ENCODE measurements at regions not wholly inside any gene's neighbourhood (a gene's known extent, or its start where the extent isn't known, plus 50 kb on each side); places are given as distances from the start of the nearest gene placed in this dataset.
A peak's percentile ranks its signal among the peaks of the same experiment; 100 is the strongest.
"Not testable (repeated sequence)": the region's sequence is repeated elsewhere in the genome, so short reads cannot be mapped to it uniquely, and the experiment has no call there.

- H3K36me3 ChIP-seq (ENCODE audit: control insufficient read depth, insufficient read depth, low read length); H3K27ac ChIP-seq (ENCODE audit: low read depth, low read length); H3K9me3 ChIP-seq (ENCODE audit: control insufficient read depth, insufficient read depth, low read length); H3K9ac ChIP-seq (ENCODE audit: low read depth, low read length); H3K27me3 ChIP-seq (ENCODE audit: control insufficient read depth, insufficient read depth, low read length): not testable (repeated sequence)
- Histone ChIP-seq H3K4me1 (ENCODE audit: control insufficient read depth, insufficient read depth, low read length) (peaks cover 47% of the 10 kb centered on the region), H3K4me3 (ENCODE audit: low read depth, low read length) (0 out of 2 replicates have a peak overlapping the region, but pooled peaks have one; percentile 9)
These were observed 159.9 kb upstream of the NR2F2 start for GRCh38 chr15:96170616-96170978.

GRCh38 chr15:96170979-96171739 is 159.3 kb upstream of the NR2F2 start:
- peak overlapping the region; percentile 9; the same call in 1 of the 2 replicates for H3K4me3 ChIP-seq (ENCODE audit: low read depth, low read length)
- H3K4me1 ChIP-seq (ENCODE audit: control insufficient read depth, insufficient read depth, low read length), result peaks cover 42% of the 10 kb centered on the region
- no peaks in the 10 kb centered on the region for H3K36me3 ChIP-seq (ENCODE audit: control insufficient read depth, insufficient read depth, low read length)
- H3K9me3 ChIP-seq (ENCODE audit: control insufficient read depth, insufficient read depth, low read length), result peaks cover 4% of the 10 kb centered on the region; the same call in 1 of the 2 replicates
- H3K27me3 ChIP-seq (ENCODE audit: control insufficient read depth, insufficient read depth, low read length), result no peaks in the 10 kb centered on the region
- H3K27ac ChIP-seq (ENCODE audit: low read depth, low read length), result peak overlapping the region; percentile 44
- H3K9ac ChIP-seq (ENCODE audit: low read depth, low read length), result no peak overlapping the region

- Histone ChIP-seq H3K9me3 (ENCODE audit: control insufficient read depth, insufficient read depth, low read length) (peaks cover 4% of the 10 kb centered on the region; the same call in 1 of the 2 replicates), H3K27ac (ENCODE audit: low read depth, low read length) (peak overlapping the region; percentile 46), H3K4me3 (ENCODE audit: low read depth, low read length) (peak overlapping the region; percentile 9; the same call in 1 of the 2 replicates), H3K27me3 (ENCODE audit: control insufficient read depth, insufficient read depth, low read length) (no peaks in the 10 kb centered on the region), H3K36me3 (ENCODE audit: control insufficient read depth, insufficient read depth, low read length) (no peaks in the 10 kb centered on the region), H3K4me1 (ENCODE audit: control insufficient read depth, insufficient read depth, low read length) (peaks cover 34% of the 10 kb centered on the region), H3K9ac (ENCODE audit: low read depth, low read length) (no peak overlapping the region)
These were observed 158.6 kb upstream of the NR2F2 start for GRCh38 chr15:96171853-96172296.

GRCh38 chr15:96172417-96172816 is 158.1 kb upstream of the NR2F2 start:
- H3K36me3 ChIP-seq (ENCODE audit: control insufficient read depth, insufficient read depth, low read length), result no peaks in the 10 kb centered on the region
- H3K4me1 ChIP-seq (ENCODE audit: control insufficient read depth, insufficient read depth, low read length), result peaks cover 29% of the 10 kb centered on the region
- no peak overlapping the region for H3K9ac ChIP-seq (ENCODE audit: low read depth, low read length)
- peak overlapping the region; percentile 46 for H3K27ac ChIP-seq (ENCODE audit: low read depth, low read length)
- H3K27me3 ChIP-seq (ENCODE audit: control insufficient read depth, insufficient read depth, low read length), result no peaks in the 10 kb centered on the region
- H3K4me3 ChIP-seq (ENCODE audit: low read depth, low read length), result no peak overlapping the region
- peaks cover 4% of the 10 kb centered on the region; the same call in 1 of the 2 replicates for H3K9me3 ChIP-seq (ENCODE audit: control insufficient read depth, insufficient read depth, low read length)

GRCh38 chr15:96176831-96177230 is 153.7 kb upstream of the NR2F2 start:
- H3K9me3 ChIP-seq (ENCODE audit: control insufficient read depth, insufficient read depth, low read length), result no peaks in the 10 kb centered on the region
- no peak overlapping the region for H3K9ac ChIP-seq (ENCODE audit: low read depth, low read length)
- H3K4me3 ChIP-seq (ENCODE audit: low read depth, low read length), result no peak overlapping the region
- H3K27me3 ChIP-seq (ENCODE audit: control insufficient read depth, insufficient read depth, low read length), result no peaks in the 10 kb centered on the region; the same call in 1 of the 2 replicates
- H3K4me1 ChIP-seq (ENCODE audit: control insufficient read depth, insufficient read depth, low read length), result peaks cover 31% of the 10 kb centered on the region
- H3K27ac ChIP-seq (ENCODE audit: low read depth, low read length), result no peak overlapping the region
- no peaks in the 10 kb centered on the region for H3K36me3 ChIP-seq (ENCODE audit: control insufficient read depth, insufficient read depth, low read length)

GRCh38 chr15:96177279-96177678 is 153.2 kb upstream of the NR2F2 start:
- Histone ChIP-seq H3K27me3 (ENCODE audit: control insufficient read depth, insufficient read depth, low read length) (no peaks in the 10 kb centered on the region; the same call in 1 of the 2 replicates), H3K36me3 (ENCODE audit: control insufficient read depth, insufficient read depth, low read length) (no peaks in the 10 kb centered on the region), H3K4me1 (ENCODE audit: control insufficient read depth, insufficient read depth, low read length) (peaks cover 28% of the 10 kb centered on the region), H3K9ac (ENCODE audit: low read depth, low read length) (no peak overlapping the region), H3K27ac (ENCODE audit: low read depth, low read length) (no peak overlapping the region), H3K4me3 (ENCODE audit: low read depth, low read length) (no peak overlapping the region), H3K9me3 (ENCODE audit: control insufficient read depth, insufficient read depth, low read length) (no peaks in the 10 kb centered on the region)

- Histone ChIP-seq H3K9ac (ENCODE audit: low read depth, low read length) (no peak overlapping the region), H3K9me3 (ENCODE audit: control insufficient read depth, insufficient read depth, low read length) (no peaks in the 10 kb centered on the region), H3K4me1 (ENCODE audit: control insufficient read depth, insufficient read depth, low read length) (peaks cover 35% of the 10 kb centered on the region), H3K4me3 (ENCODE audit: low read depth, low read length) (no peak overlapping the region), H3K27me3 (ENCODE audit: control insufficient read depth, insufficient read depth, low read length) (no peaks in the 10 kb centered on the region; the same call in 1 of the 2 replicates), H3K36me3 (ENCODE audit: control insufficient read depth, insufficient read depth, low read length) (no peaks in the 10 kb centered on the region), H3K27ac (ENCODE audit: low read depth, low read length) (no peak overlapping the region)
These were observed 150.3 kb upstream of the NR2F2 start for GRCh38 chr15:96180087-96180748.

- Histone ChIP-seq H3K9ac (ENCODE audit: low read depth, low read length) (no peak overlapping the region), H3K9me3 (ENCODE audit: control insufficient read depth, insufficient read depth, low read length) (no peaks in the 10 kb centered on the region), H3K4me1 (ENCODE audit: control insufficient read depth, insufficient read depth, low read length) (peaks cover 35% of the 10 kb centered on the region), H3K4me3 (ENCODE audit: low read depth, low read length) (no peak overlapping the region), H3K36me3 (ENCODE audit: control insufficient read depth, insufficient read depth, low read length) (no peaks in the 10 kb centered on the region), H3K27ac (ENCODE audit: low read depth, low read length) (no peak overlapping the region), H3K27me3 (ENCODE audit: control insufficient read depth, insufficient read depth, low read length) (no peaks in the 10 kb centered on the region; the same call in 1 of the 2 replicates)
These were observed 149.3 kb upstream of the NR2F2 start for GRCh38 chr15:96181217-96181616.

GRCh38 chr15:96181873-96182301 is 148.6 kb upstream of the NR2F2 start:
- Histone ChIP-seq H3K9ac (ENCODE audit: low read depth, low read length) (no peak overlapping the region), H3K27ac (ENCODE audit: low read depth, low read length) (no peak overlapping the region), H3K4me3 (ENCODE audit: low read depth, low read length) (no peak overlapping the region)

GRCh38 chr15:96182736-96183513 is 147.6 kb upstream of the NR2F2 start:
- no peaks in the 10 kb centered on the region; the same call in 1 of the 2 replicates for H3K27me3 ChIP-seq (ENCODE audit: control insufficient read depth, insufficient read depth, low read length)
- peak overlapping the region; percentile 8 for H3K27ac ChIP-seq (ENCODE audit: low read depth, low read length)
- H3K9me3 ChIP-seq (ENCODE audit: control insufficient read depth, insufficient read depth, low read length), result no peaks in the 10 kb centered on the region
- no peaks in the 10 kb centered on the region for H3K36me3 ChIP-seq (ENCODE audit: control insufficient read depth, insufficient read depth, low read length)
- no peak overlapping the region for H3K4me3 ChIP-seq (ENCODE audit: low read depth, low read length)
- no peak overlapping the region for H3K9ac ChIP-seq (ENCODE audit: low read depth, low read length)
- peaks cover 35% of the 10 kb centered on the region for H3K4me1 ChIP-seq (ENCODE audit: control insufficient read depth, insufficient read depth, low read length)

More at GRCh38 chr15:96181873-96182301, 148.6 kb upstream of the NR2F2 start:
- H3K4me1 ChIP-seq (ENCODE audit: control insufficient read depth, insufficient read depth, low read length), result peaks cover 35% of the 10 kb centered on the region
- H3K27me3 ChIP-seq (ENCODE audit: control insufficient read depth, insufficient read depth, low read length), result no peaks in the 10 kb centered on the region; the same call in 1 of the 2 replicates
- no peaks in the 10 kb centered on the region for H3K36me3 ChIP-seq (ENCODE audit: control insufficient read depth, insufficient read depth, low read length)
- no peaks in the 10 kb centered on the region for H3K9me3 ChIP-seq (ENCODE audit: control insufficient read depth, insufficient read depth, low read length)
